ENCODE measurements at regions not wholly inside any gene's neighbourhood (a gene's known extent, or its start where the extent isn't known, plus 50 kb on each side); places are given as distances from the start of the nearest gene placed in this dataset.

- TF ChIP-seq TAF1 (IDR thresholded peaks at IDR 0.05; ENCODE audit: borderline replicate concordance, low read depth, low read length) (no peak), POLR2A (IDR thresholded peaks at IDR 0.05; ENCODE audit: low read depth, low read length) (no peak)
Observed at GRCh38 chr18:33878213-33878612, 300.2 kb downstream of the ASXL3 start.
